HUDEP-2 (cell line): ENCODE measurements at regions not wholly inside any gene's neighbourhood (a gene's known extent, or its start where the extent isn't known, plus 50 kb on each side); places are given as distances from the start of the nearest gene placed in this dataset.
"Not testable (repeated sequence)": the region's sequence is repeated elsewhere in the genome, so short reads cannot be mapped to it uniquely, and the experiment has no call there.

Experiments used
- DNase-seq, 76 experiments: peaks; one replicate each; lab custom pipeline; 2025; ENCODE audit not compliant: unreplicated experiment in 76 of 76; lab: John Stamatoyannopoulos, UW

- DNase-seq: peak in 1 of 76 experiments; percentile 2
These were observed 135.7 kb upstream of the TEKT4 start for GRCh38 chr2:94735536-94735935.

- DNase-seq: not testable (repeated sequence)
These were observed 134.1 kb upstream of the TEKT4 start for GRCh38 chr2:94737145-94737544.

- DNase-seq: not testable (repeated sequence)
These were observed 133.4 kb upstream of the TEKT4 start for GRCh38 chr2:94737736-94738342.

- no peak for DNase-seq
These were observed 117.7 kb upstream of the TEKT4 start for GRCh38 chr2:94753466-94753998.

- no peak for DNase-seq
These were observed 112.7 kb upstream of the TEKT4 start for GRCh38 chr2:94758546-94758945.

GRCh38 chr2:94759211-94759610 is 112.0 kb upstream of the TEKT4 start:
- DNase-seq: peak in 22 of 76 experiments; percentile 0 to 59 (median 12)

- DNase-seq: no peak
These were observed 108.6 kb upstream of the TEKT4 start for GRCh38 chr2:94762600-94762999.

- DNase-seq: no peak
These were observed 107.9 kb upstream of the TEKT4 start for GRCh38 chr2:94763318-94763717.

GRCh38 chr2:94764331-94764730 is 106.9 kb upstream of the TEKT4 start:
- peak in 2 of 76 experiments; percentile 18 to 23 for DNase-seq

- DNase-seq: no peak
These were observed 103.9 kb upstream of the TEKT4 start for GRCh38 chr2:94767336-94767735.

GRCh38 chr2:94769733-94770132 is 101.5 kb upstream of the TEKT4 start:
- no peak for DNase-seq

GRCh38 chr2:94774851-94775250 is 96.4 kb upstream of the TEKT4 start:
- no peak for DNase-seq

GRCh38 chr2:94776036-94776435 is 95.2 kb upstream of the TEKT4 start:
- DNase-seq: no peak

- DNase-seq: not testable (repeated sequence)
These were observed 86.1 kb upstream of the TEKT4 start for GRCh38 chr2:94785105-94785504.

GRCh38 chr2:94786424-94786823 is 84.8 kb upstream of the TEKT4 start:
- not testable (repeated sequence) for DNase-seq

- not testable (repeated sequence) for DNase-seq
These were observed 81.1 kb upstream of the TEKT4 start for GRCh38 chr2:94790169-94790568.

- peak in 2 of 76 experiments; percentile 7 to 15 for DNase-seq
These were observed 74.0 kb upstream of the TEKT4 start for GRCh38 chr2:94797235-94797634.
